ENCODE measurements at regions not wholly inside any gene's neighbourhood (a gene's known extent, or its start where the extent isn't known, plus 50 kb on each side); places are given as distances from the start of the nearest gene placed in this dataset.

DNA sequence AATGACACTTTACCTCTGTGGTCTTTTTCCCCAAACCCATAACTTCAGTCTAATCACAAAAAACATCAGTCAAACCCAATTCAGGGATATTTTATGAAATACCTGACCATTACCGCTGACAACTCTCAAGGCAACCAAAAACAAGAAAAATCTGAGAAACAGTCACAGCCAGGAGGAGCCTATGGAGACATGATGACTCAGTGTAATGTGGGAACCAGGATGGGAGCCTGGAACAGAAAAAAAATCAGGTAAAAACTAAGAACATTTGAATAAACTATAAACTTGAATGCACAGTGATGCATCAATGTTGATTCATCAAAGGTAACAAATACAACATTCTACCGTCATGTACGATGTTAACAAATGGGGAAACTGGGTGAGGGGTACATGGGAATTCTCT is 84.1 kb upstream of the TSHZ2 start:
- TF ChIP-seq, protein P1, sequence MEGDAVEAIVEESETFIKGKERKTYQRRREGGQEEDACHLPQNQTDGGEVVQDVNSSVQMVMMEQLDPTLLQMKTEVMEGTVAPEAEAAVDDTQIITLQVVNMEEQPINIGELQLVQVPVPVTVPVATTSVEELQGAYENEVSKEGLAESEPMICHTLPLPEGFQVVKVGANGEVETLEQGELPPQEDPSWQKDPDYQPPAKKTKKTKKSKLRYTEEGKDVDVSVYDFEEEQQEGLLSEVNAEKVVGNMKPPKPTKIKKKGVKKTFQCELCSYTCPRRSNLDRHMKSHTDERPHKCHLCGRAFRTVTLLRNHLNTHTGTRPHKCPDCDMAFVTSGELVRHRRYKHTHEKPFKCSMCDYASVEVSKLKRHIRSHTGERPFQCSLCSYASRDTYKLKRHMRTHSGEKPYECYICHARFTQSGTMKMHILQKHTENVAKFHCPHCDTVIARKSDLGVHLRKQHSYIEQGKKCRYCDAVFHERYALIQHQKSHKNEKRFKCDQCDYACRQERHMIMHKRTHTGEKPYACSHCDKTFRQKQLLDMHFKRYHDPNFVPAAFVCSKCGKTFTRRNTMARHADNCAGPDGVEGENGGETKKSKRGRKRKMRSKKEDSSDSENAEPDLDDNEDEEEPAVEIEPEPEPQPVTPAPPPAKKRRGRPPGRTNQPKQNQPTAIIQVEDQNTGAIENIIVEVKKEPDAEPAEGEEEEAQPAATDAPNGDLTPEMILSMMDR (IDR thresholded peaks at IDR 0.05): no peak
- TF ChIP-seq POLR2A (IDR thresholded peaks at IDR 0.05): no peak
- no peak for TF ChIP-seq EP300 (IDR thresholded peaks at IDR 0.05)
- TF ChIP-seq POLR2AphosphoS5 (IDR thresholded peaks at IDR 0.05): no peak
